ENCODE measurements at regions not wholly inside any gene's neighbourhood (a gene's known extent, or its start where the extent isn't known, plus 50 kb on each side); places are given as distances from the start of the nearest gene placed in this dataset.

GRCh38 chr2:204337638-204338037 is 207.6 kb upstream of the PARD3B start:
- no peak for DNase-seq (ENCODE audit: extremely low read depth, low read depth)
- TF ChIP-seq CTCF (IDR thresholded peaks at IDR 0.05; ENCODE audit: low read depth, low read length) = no peak

DNA sequence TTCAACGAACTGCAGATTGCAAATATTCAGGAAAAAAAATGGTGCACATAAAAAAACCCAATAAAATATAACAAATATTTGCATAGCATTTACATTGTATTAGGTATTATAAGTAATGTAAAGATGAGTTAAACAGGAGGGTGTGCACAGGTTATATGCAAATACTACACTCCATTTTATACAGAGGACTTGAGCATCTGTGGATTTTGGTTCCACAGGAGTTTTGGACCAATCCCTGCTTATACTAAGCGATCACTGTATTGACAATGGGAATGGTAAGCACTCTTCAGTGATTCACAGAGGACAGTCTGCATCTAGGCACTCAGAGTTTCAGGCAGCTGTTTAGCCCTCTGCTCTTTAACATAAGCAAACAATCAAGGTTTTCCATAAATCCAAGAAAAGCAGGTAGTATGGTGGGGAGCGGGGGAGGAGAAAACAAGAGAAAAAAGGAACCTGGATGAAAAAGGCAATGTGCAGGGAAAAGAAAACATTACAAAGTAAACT is 206.0 kb upstream of the PARD3B start:
- no peak for TF ChIP-seq CTCF (IDR thresholded peaks at IDR 0.05; ENCODE audit: low read depth, low read length)
- no peak for DNase-seq (ENCODE audit: extremely low read depth, low read depth)

- no peak for TF ChIP-seq CTCF (IDR thresholded peaks at IDR 0.05; ENCODE audit: low read depth, low read length)
- no peak for DNase-seq (ENCODE audit: extremely low read depth, low read depth)
These were observed 204.8 kb upstream of the PARD3B start for GRCh38 chr2:204340511-204340910.

- no peak for TF ChIP-seq CTCF (IDR thresholded peaks at IDR 0.05; ENCODE audit: low read depth, low read length)
These were observed 203.4 kb upstream of the PARD3B start for GRCh38 chr2:204341887-204342276.

DNA sequence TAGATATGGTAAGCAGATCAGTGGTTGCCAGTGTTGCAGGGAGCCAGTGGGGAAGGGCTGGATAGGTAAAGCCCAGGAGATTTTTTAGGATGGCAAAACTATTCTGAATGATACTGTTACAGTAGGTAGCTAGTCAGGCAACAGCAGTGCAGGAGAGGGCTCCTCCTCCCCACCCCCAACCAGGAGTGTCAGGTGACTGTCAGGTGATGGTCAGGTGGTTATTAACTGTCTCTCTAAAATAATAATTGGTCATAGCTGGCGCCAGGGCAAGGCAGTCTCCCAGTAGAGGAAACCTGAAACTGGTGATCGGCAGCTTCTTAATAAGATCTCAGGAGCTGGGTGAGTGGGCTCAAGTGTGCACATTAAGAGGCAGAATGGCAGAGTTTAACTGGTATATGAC is 201.6 kb upstream of the PARD3B start:
- no peak for DNase-seq (ENCODE audit: extremely low read depth, low read depth)
- TF ChIP-seq CTCF (IDR thresholded peaks at IDR 0.05; ENCODE audit: low read depth, low read length) = no peak

More at GRCh38 chr2:204341887-204342276, 203.4 kb upstream of the PARD3B start:
- no peak for DNase-seq (ENCODE audit: extremely low read depth, low read depth)

GRCh38 chr2:204344119-204344518 is 201.2 kb upstream of the PARD3B start:
- no peak for DNase-seq (ENCODE audit: extremely low read depth, low read depth)
- no peak for TF ChIP-seq CTCF (IDR thresholded peaks at IDR 0.05; ENCODE audit: low read depth, low read length)

DNA sequence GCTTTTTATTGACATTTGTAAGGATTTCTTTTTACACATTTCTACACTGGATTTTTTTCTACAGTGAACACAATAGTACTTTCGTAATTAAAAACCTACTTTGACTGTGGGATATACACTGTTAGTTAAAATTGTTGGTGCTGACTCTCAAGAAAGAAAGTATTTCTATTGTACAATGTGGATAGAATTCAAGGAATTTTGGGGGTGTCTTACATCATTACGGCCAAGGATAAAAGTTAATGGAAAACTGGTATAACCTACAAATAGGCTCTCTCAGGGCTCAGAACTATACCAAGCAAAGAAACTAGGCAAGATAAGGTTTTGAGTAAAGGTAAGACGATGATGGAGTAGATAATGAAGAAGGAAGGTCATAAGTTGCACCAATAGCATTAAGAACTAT is 198.4 kb upstream of the PARD3B start:
- no peak for TF ChIP-seq CTCF (IDR thresholded peaks at IDR 0.05; ENCODE audit: low read depth, low read length)
- no peak for DNase-seq (ENCODE audit: extremely low read depth, low read depth)

Data from AG09319 (cell line).